ENCODE measurements at regions not wholly inside any gene's neighbourhood (a gene's known extent, or its start where the extent isn't known, plus 50 kb on each side); places are given as distances from the start of the nearest gene placed in this dataset.

DNA sequence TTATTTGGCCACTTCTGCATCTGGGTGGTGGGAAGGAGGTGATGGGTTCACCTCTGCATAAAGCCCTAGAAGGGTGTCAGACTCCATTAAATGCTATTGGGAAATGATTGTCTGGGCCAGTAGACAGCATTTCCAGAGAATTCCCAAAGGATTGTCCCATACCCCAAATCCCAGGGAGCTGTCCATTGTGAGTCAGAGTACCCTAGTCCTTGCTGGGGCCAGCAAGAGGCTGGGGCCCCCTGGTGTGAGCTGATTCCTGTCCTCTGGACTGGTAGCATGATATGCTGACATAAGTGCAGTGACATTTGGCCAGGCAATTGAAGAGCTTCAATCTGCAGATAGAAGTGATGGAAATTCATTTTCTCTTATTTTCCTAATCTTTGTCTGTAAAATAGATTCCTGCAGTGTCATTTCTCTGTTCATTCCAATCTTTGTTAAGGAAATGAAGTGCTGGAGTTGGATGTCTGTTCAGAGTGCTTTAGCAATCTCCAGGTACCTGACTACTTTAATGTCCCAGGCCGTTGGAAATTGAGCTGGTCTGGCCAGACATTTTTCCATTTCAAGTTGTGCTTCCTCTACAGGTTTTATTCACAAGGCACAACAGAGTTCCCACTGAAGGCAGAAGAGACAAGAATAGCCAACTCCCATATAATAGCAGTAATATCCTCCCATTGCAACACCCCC is 91.2 kb downstream of the RPLP1 start:
- Histone ChIP-seq H3K27me3 (no peaks in the 10 kb centered on the region), H3K4me1 (no peaks in the 10 kb centered on the region), H3K36me3 (no peaks in the 10 kb centered on the region), H3K27ac (no peak overlapping the region), H3K4me3 (no peak overlapping the region), H3K9me3 (no peaks in the 10 kb centered on the region)
- intact Hi-C loops (cut with DNase I; ENCODE audit: low total_unique reads), result no loop called here
- DNase-seq (ENCODE audit: low spot score in 2 of 2), result no peak
- TF ChIP-seq POLR2AphosphoS5 (IDR thresholded peaks at IDR 0.05) (no peak), POLR2A (IDR thresholded peaks at IDR 0.05) (no peak)
- TF ChIP-seq, protein P1, sequence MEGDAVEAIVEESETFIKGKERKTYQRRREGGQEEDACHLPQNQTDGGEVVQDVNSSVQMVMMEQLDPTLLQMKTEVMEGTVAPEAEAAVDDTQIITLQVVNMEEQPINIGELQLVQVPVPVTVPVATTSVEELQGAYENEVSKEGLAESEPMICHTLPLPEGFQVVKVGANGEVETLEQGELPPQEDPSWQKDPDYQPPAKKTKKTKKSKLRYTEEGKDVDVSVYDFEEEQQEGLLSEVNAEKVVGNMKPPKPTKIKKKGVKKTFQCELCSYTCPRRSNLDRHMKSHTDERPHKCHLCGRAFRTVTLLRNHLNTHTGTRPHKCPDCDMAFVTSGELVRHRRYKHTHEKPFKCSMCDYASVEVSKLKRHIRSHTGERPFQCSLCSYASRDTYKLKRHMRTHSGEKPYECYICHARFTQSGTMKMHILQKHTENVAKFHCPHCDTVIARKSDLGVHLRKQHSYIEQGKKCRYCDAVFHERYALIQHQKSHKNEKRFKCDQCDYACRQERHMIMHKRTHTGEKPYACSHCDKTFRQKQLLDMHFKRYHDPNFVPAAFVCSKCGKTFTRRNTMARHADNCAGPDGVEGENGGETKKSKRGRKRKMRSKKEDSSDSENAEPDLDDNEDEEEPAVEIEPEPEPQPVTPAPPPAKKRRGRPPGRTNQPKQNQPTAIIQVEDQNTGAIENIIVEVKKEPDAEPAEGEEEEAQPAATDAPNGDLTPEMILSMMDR (IDR thresholded peaks at IDR 0.05), result no peak

DNA sequence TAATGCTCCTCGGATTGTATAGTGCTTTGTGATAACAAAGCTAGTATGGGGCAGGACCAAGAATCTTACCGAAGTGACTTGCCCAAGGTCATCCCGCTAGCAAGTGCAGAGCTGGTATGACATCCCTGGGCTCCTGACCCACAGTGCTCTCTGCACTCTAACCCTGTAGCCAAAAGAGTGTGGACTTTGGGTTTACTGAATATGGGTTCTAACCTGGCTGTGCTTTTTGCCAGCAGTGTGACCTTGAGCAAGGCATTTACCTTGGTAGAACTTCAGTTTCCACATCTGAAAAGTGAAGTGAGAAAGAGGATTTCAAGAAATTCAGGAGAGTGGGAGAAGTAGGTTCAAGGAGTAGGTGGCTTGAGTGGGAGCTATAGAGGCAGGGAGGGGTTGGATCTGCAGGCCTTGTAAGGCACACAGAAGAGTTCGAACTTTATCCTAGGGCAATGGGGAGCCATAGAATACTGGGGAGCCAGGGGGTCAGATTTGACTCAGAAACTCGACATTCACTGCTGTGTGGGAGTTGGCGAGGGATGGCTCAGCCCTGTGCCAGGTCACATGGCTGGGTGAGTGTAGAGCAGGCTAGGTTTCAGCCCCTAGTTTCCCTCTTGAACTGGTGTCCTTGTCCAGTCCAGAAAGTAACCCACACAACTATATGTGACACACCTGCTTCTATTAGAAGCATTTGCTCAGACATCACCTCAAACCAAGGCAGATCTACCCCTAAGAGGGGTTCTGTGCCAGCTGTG is 91.9 kb downstream of the RPLP1 start:
- H3K36me3 ChIP-seq, result no peaks in the 10 kb centered on the region
- DNase-seq (ENCODE audit: low spot score in 2 of 2), result no peak
- H3K4me1 ChIP-seq, result no peaks in the 10 kb centered on the region
- no peak overlapping the region for H3K4me3 ChIP-seq
- H3K9me3 ChIP-seq, result no peaks in the 10 kb centered on the region
- TF ChIP-seq POLR2AphosphoS5 (IDR thresholded peaks at IDR 0.05), result no peak
- TF ChIP-seq POLR2A (IDR thresholded peaks at IDR 0.05), result no peak
- TF ChIP-seq, protein P1 (IDR thresholded peaks at IDR 0.05), result no peak
- no peaks in the 10 kb centered on the region for H3K27me3 ChIP-seq
- no peak overlapping the region for H3K27ac ChIP-seq
- intact Hi-C loops (cut with DNase I; ENCODE audit: low total_unique reads), result no loop called here

DNA sequence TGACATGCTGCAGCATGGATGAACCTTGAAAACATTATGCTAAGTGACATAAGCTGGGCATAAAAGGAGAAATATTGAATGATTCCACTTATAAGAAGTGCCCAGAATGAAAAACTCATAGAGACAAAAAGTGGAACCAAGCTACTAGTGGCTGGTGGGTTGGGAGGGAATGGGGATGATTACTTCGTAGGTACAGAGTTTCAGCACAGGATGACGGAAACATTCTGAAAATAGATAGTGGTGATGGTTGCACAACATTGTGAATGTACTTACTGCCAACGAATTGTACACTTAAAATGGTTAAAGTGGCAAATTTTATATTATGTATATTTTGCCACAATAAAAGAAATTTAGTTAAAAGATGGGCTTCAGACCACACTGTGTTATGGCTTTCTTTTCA is 93.6 kb downstream of the RPLP1 start:
- intact Hi-C loops (cut with DNase I; ENCODE audit: low total_unique reads), result no loop called here
- peaks cover 0 to 2% of the 10 kb centered on the region in 2 donors for H3K9me3 ChIP-seq
- no peaks in the 10 kb centered on the region for H3K4me1 ChIP-seq
- H3K4me3 ChIP-seq, result no peak overlapping the region
- no peaks in the 10 kb centered on the region for H3K36me3 ChIP-seq
- H3K27me3 ChIP-seq, result no peaks in the 10 kb centered on the region
- no peak overlapping the region for H3K27ac ChIP-seq
- TF ChIP-seq, protein P1 (IDR thresholded peaks at IDR 0.05), result no peak
- TF ChIP-seq POLR2AphosphoS5 (IDR thresholded peaks at IDR 0.05), result no peak
- no peak for TF ChIP-seq POLR2A (IDR thresholded peaks at IDR 0.05)
- no peak for DNase-seq (ENCODE audit: low spot score in 2 of 2)

DNA sequence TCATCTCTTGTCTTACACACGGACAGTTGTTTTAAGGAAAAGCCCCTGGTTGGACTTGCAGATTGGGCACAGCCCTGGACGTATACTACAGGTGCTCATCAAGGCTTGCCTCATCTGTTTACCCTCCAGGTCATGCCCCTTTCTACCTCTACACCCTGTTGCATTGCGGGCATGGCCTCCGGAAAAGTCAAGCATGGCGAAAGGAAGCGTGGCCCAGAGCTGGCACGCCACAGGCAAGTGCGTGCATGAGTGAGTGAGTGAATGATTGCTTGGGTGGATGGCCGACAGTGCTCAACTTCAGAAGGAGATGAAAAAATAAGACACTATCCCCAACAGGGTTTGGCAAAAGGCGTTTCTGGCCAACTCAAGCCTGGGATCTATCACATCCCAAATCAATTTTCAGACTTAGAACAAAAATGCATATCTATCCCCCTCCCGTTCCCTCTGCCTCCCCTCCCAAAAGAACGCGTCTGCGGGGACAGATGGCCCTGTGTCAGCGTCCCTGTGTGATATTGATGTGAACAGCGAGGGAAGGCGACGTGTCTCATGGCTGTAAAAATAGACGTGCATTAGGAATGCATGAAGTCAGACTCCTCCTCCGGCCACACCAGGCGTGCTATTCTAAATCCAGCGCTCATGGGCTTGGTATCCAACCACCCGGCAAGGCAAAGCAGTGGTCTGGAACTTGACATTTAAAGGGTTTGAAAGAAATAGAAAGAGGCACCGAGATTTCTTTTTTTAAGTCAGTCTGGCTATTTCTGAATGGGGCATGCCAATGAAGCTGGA is 96.0 kb downstream of the RPLP1 start:
- no peak for TF ChIP-seq POLR2AphosphoS5 (IDR thresholded peaks at IDR 0.05)
- TF ChIP-seq, protein P1 (IDR thresholded peaks at IDR 0.05), result no peak
- no peak for DNase-seq (ENCODE audit: low spot score in 2 of 2)

More for the DNA sequence above, 96.0 kb downstream of the RPLP1 start:
- no peak overlapping the region for H3K4me3 ChIP-seq
- H3K27ac ChIP-seq, result no peak overlapping the region
- no peaks in the 10 kb centered on the region for H3K36me3 ChIP-seq
- intact Hi-C loops (cut with DNase I; ENCODE audit: low total_unique reads), result no loop called here
- H3K9me3 ChIP-seq, result peaks cover 16 to 18% of the 10 kb centered on the region in 2 donors
- no peaks in the 10 kb centered on the region for H3K4me1 ChIP-seq
- H3K27me3 ChIP-seq, result no peaks in the 10 kb centered on the region
